GM19438 (cell line): ENCODE measurements at regions not wholly inside any gene's neighbourhood (a gene's known extent, or its start where the extent isn't known, plus 50 kb on each side); places are given as distances from the start of the nearest gene placed in this dataset.

Experiments used
- ATAC-seq: cut with Tn5 transposase; IDR thresholded peaks from one replicate; pipeline ENCODE4 v1.9.1; 2021; ENCODE audit warnings: low read depth; ENCODE audit not compliant: unreplicated experiment

DNA sequence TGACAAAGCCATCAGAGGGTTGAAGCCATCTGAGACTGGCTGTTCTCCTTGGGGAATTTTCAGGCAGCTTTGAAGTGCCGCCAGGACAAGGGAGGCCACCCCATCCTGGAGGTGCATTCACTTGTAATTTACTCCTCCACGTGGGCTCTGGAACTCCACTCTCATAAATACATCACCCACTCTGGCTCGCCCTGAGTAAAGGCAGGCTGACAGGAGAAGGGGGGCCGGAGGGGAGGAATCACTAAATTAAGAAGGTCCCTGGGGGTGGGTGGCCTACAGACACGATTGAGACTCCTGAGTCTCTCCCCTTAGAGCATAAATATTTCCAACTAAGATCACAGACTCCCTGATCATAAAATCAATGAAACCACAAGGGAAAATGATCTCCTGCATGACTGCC is 56.3 kb upstream of the HNF1B start:
- ATAC-seq: no peak

DNA sequence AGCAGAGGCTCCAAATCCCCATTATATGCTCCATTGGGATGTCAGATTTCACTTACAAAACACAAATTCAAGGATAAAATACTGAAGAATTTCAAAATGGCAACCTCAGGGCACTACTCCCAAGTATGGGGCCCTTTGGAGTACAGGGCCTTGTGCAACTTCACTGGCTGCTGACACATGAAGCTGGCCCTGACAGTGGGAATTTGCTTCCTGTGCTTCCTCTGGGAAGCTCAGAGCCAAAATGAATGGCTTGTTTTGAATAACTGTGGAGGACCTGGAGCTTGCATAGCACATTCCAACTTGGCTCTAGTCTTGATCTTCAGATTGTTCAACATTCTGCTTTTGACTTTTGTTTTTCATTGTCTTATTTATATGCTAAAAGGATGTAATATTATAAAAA is 52.3 kb upstream of the HNF1B start:
- ATAC-seq: no peak

DNA sequence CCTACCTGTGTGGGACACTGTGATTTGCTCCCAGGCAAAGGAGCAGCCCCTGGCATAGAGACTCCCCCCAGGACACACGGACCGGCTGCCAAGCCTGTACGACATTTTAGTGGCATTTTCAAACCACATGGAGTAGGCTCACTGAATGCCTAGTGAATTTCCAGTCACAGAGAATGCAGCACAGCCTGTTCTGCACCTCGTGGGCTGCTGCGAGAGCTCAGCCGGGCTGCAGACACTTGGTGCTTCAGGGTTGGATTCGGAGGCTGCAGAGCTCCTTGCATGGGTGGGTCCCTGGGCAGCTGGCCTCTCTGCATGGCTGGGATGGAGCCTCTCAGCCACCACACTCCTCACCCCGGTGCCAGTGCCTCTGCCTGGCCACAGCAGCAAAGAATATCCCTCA is 51.2 kb upstream of the HNF1B start:
- ATAC-seq: no peak
